ENCODE measurements at regions not wholly inside any gene's neighbourhood (a gene's known extent, or its start where the extent isn't known, plus 50 kb on each side); places are given as distances from the start of the nearest gene placed in this dataset.

DNA sequence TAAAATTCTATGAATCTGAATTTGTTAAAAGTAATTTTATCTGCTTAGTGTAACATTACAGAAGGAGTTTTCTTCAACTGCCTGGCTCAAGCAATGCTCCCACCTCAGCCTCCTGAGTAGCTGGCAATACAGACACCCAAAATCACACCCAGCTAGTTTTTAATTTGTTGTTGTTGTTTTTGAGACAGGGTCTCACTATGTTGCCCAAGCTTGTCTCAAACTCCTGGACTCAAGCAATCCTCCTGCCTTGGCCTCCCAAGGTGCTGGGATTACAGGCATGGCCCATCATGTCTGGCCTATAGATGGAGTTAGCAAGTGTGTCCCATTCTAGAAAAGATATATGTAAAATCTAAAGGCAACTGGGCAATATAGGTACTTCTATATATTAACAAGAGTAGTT lies 1580.4 kb upstream of the PRR20A start:
- H3K79me2 ChIP-seq (ENCODE audit: control insufficient read depth, insufficient read depth, low read length): no peaks in the 10 kb centered on the region
- H3K4me2 ChIP-seq (ENCODE audit: extremely low read depth, insufficient read depth, low read length): no peak overlapping the region
- no peak overlapping the region for H3K27ac ChIP-seq (ENCODE audit: insufficient read depth, low read length)
- no peak overlapping the region for H3K9ac ChIP-seq (ENCODE audit: insufficient read depth, low read length)
- H4K20me1 ChIP-seq (ENCODE audit: control insufficient read depth, extremely low read depth, insufficient read depth, low read length): no peaks in the 10 kb centered on the region
- H3K27me3 ChIP-seq (ENCODE audit: control insufficient read depth, insufficient read depth, low read length): no peaks in the 10 kb centered on the region
- no peak for DNase-seq (ENCODE audit: low read depth in 2 of 2)
- H3K4me1 ChIP-seq (ENCODE audit: control insufficient read depth, extremely low read depth, insufficient read depth, low read length): no peaks in the 10 kb centered on the region
- no peak for TF ChIP-seq EZH2 (IDR thresholded peaks at IDR 0.05; ENCODE audit: low read length, missing control alignments)
- TF ChIP-seq, protein P1, sequence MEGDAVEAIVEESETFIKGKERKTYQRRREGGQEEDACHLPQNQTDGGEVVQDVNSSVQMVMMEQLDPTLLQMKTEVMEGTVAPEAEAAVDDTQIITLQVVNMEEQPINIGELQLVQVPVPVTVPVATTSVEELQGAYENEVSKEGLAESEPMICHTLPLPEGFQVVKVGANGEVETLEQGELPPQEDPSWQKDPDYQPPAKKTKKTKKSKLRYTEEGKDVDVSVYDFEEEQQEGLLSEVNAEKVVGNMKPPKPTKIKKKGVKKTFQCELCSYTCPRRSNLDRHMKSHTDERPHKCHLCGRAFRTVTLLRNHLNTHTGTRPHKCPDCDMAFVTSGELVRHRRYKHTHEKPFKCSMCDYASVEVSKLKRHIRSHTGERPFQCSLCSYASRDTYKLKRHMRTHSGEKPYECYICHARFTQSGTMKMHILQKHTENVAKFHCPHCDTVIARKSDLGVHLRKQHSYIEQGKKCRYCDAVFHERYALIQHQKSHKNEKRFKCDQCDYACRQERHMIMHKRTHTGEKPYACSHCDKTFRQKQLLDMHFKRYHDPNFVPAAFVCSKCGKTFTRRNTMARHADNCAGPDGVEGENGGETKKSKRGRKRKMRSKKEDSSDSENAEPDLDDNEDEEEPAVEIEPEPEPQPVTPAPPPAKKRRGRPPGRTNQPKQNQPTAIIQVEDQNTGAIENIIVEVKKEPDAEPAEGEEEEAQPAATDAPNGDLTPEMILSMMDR (conservative IDR thresholded peaks at IDR 0.05 in 1 of 2, IDR thresholded peaks at IDR 0.05 in 1 of 2; ENCODE audit: low read depth in 1 of 2, low read length in 2 of 2): no peak
- no peak overlapping the region for H3K4me3 ChIP-seq (replicated peaks in 1 of 4; ENCODE audit: control extremely low read depth in 1 of 4, insufficient read depth in 1 of 4, low read depth in 3 of 4, low read length in 4 of 4)
- H3K9me3 ChIP-seq (ENCODE audit: control insufficient read depth, insufficient read depth, low read depth, low read length): no peaks in the 10 kb centered on the region
- H3K36me3 ChIP-seq (ENCODE audit: control insufficient read depth, insufficient read depth, low read length): no peaks in the 10 kb centered on the region
- H2AFZ ChIP-seq (ENCODE audit: low read length): no peak overlapping the region

DNA sequence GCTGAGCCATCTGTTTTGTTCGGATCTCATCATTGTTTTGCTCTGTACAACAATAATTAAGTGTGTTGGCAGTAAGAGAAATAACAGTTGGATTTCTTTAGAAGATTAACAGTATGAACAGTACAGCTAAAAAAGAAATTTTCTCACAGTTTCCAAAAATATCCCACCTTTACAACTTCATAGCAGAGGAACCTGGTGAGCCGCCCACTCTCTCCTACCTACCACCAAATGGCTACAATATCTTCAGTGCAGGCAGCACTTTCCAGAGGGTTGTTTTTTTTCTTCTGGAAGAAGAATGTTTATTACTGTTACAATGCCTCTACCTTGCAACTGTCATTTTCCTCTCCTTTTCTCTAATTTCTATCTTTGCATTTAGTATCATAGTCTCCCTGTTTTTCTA lies 1577.5 kb upstream of the PRR20A start:
- Histone ChIP-seq H3K4me2 (ENCODE audit: extremely low read depth, insufficient read depth, low read length) (no peak overlapping the region), H3K4me1 (ENCODE audit: control insufficient read depth, extremely low read depth, insufficient read depth, low read length) (no peaks in the 10 kb centered on the region), H2AFZ (ENCODE audit: low read length) (no peak overlapping the region), H3K9ac (ENCODE audit: insufficient read depth, low read length) (no peak overlapping the region), H3K27ac (ENCODE audit: insufficient read depth, low read length) (no peak overlapping the region), H4K20me1 (ENCODE audit: control insufficient read depth, extremely low read depth, insufficient read depth, low read length) (no peaks in the 10 kb centered on the region), H3K9me3 (ENCODE audit: control insufficient read depth, insufficient read depth, low read depth, low read length) (no peaks in the 10 kb centered on the region), H3K79me2 (ENCODE audit: control insufficient read depth, insufficient read depth, low read length) (no peaks in the 10 kb centered on the region), H3K27me3 (ENCODE audit: control insufficient read depth, insufficient read depth, low read length) (no peaks in the 10 kb centered on the region), H3K4me3 (replicated peaks in 1 of 4; ENCODE audit: control extremely low read depth in 1 of 4, insufficient read depth in 1 of 4, low read depth in 3 of 4, low read length in 4 of 4) (no peak overlapping the region), H3K36me3 (ENCODE audit: control insufficient read depth, insufficient read depth, low read length) (no peaks in the 10 kb centered on the region)
- DNase-seq (ENCODE audit: low read depth in 2 of 2): no peak
- no peak for TF ChIP-seq EZH2 (IDR thresholded peaks at IDR 0.05; ENCODE audit: low read length, missing control alignments)
- TF ChIP-seq, protein P1 (conservative IDR thresholded peaks at IDR 0.05 in 1 of 2, IDR thresholded peaks at IDR 0.05 in 1 of 2; ENCODE audit: low read depth in 1 of 2, low read length in 2 of 2): no peak

- Histone ChIP-seq H2AFZ (ENCODE audit: low read length) (no peak overlapping the region), H3K9ac (ENCODE audit: insufficient read depth, low read length) (no peak overlapping the region), H3K27ac (ENCODE audit: insufficient read depth, low read length) (no peak overlapping the region), H3K4me2 (ENCODE audit: extremely low read depth, insufficient read depth, low read length) (no peak overlapping the region), H3K79me2 (ENCODE audit: control insufficient read depth, insufficient read depth, low read length) (no peaks in the 10 kb centered on the region), H3K9me3 (ENCODE audit: control insufficient read depth, insufficient read depth, low read depth, low read length) (no peaks in the 10 kb centered on the region), H3K4me3 (replicated peaks in 1 of 4; ENCODE audit: control extremely low read depth in 1 of 4, insufficient read depth in 1 of 4, low read depth in 3 of 4, low read length in 4 of 4) (no peak overlapping the region), H3K36me3 (ENCODE audit: control insufficient read depth, insufficient read depth, low read length) (no peaks in the 10 kb centered on the region), H4K20me1 (ENCODE audit: control insufficient read depth, extremely low read depth, insufficient read depth, low read length) (no peaks in the 10 kb centered on the region), H3K27me3 (ENCODE audit: control insufficient read depth, insufficient read depth, low read length) (no peaks in the 10 kb centered on the region), H3K4me1 (ENCODE audit: control insufficient read depth, extremely low read depth, insufficient read depth, low read length) (no peaks in the 10 kb centered on the region)
- no peak for DNase-seq (ENCODE audit: low read depth in 2 of 2)
- TF ChIP-seq, protein P1 (conservative IDR thresholded peaks at IDR 0.05 in 1 of 2, IDR thresholded peaks at IDR 0.05 in 1 of 2; ENCODE audit: low read depth in 1 of 2, low read length in 2 of 2): no peak
- TF ChIP-seq EZH2 (IDR thresholded peaks at IDR 0.05; ENCODE audit: low read length, missing control alignments): no peak
These were observed 1574.4 kb upstream of the PRR20A start for GRCh38 chr13:55566334-55566733.
